Activated CD8-positive, alpha-beta T cell treated with anti-CD3 and anti-CD28 coated beads for 36 hours (primary cell): ENCODE measurements at regions not wholly inside any gene's neighbourhood (a gene's known extent, or its start where the extent isn't known, plus 50 kb on each side); places are given as distances from the start of the nearest gene placed in this dataset.

Source experiments
- ATAC-seq: fragments of 200-7000 bp; cut with Tn5 transposase; one replicate; pipeline ENCODE4 v1.10.0; 2021; ENCODE audit warnings: mild to moderate bottlenecking, moderate library complexity
- CTCF ChIA-PET: fragments of 350-600 bp; sonication (Branson Sonifier 250); formaldehyde crosslinking; loops from one replicate; lab custom pipeline; 2021; ENCODE audit warnings: antibody characterized with exemption; lab: Charles Lee
- POLR2A ChIA-PET: fragments of 350-600 bp; sonication (Branson Sonifier 250); formaldehyde crosslinking; loops from one replicate; lab custom pipeline; 2021; ENCODE audit warnings: antibody characterized with exemption; lab: Charles Lee
- DNase-seq: peaks from one replicate; pipeline ENCODE4 v3.0.0-alpha.2; 2020
- H3K27ac Mint-ChIP-seq: one replicate; pipeline ENCODE4 v1.8.0; 2021; ENCODE audit warnings: mild to moderate bottlenecking, mixed read lengths
- H3K27me3 Mint-ChIP-seq: one replicate; pipeline ENCODE4 v1.8.0; 2021; ENCODE audit warnings: mixed read lengths
- H3K36me3 Mint-ChIP-seq: one replicate; pipeline ENCODE4 v1.8.0; 2021; ENCODE audit warnings: low read depth, mixed read lengths
- H3K4me1 Mint-ChIP-seq: one replicate; pipeline ENCODE4 v1.8.0; 2021; ENCODE audit warnings: low read depth, mixed read lengths
- H3K4me3 Mint-ChIP-seq: one replicate; pipeline ENCODE4 v1.8.0; 2021; ENCODE audit warnings: mild to moderate bottlenecking, moderate library complexity, mixed read lengths
- H3K9me3 Mint-ChIP-seq: one replicate; pipeline ENCODE4 v1.8.0; 2021; ENCODE audit warnings: mixed read lengths
- CTCF ChIP-seq: fragments of 200-600 bp; IDR thresholded peaks from one replicate; pipeline ENCODE4 v1.8.0; 2022; ENCODE audit warnings: antibody characterized with exemption, mild to moderate bottlenecking
- intact Hi-C: fragments of 100-400 bp; cut with micrococcal nuclease; formaldehyde crosslinking; loops from one replicate; pipeline ENCODE4 v1.10.0; 2022

GRCh38 chr3:191781044-191781443 is 320.1 kb downstream of the PYDC2 start:
- no peak overlapping the region for H3K27ac Mint-ChIP-seq
- no peaks in the 10 kb centered on the region for H3K36me3 Mint-ChIP-seq
- no peak for ATAC-seq
- POLR2A ChIA-PET = no interaction called here
- intact Hi-C loops = no loop called here
- H3K4me3 Mint-ChIP-seq = no peak overlapping the region
- TF ChIP-seq CTCF = no peak
- CTCF ChIA-PET = no interaction called here
- H3K27me3 Mint-ChIP-seq = no peaks in the 10 kb centered on the region
- H3K9me3 Mint-ChIP-seq = peaks cover 10% of the 10 kb centered on the region
- no peaks in the 10 kb centered on the region for H3K4me1 Mint-ChIP-seq
- DNase-seq = no peak

GRCh38 chr3:191783024-191783423 is 322.1 kb downstream of the PYDC2 start:
- ChIA-PET CTCF (no interaction called here), POLR2A (no interaction called here)
- no peaks in the 10 kb centered on the region for H3K4me1 Mint-ChIP-seq
- DNase-seq = no peak
- H3K4me3 Mint-ChIP-seq = no peak overlapping the region
- H3K9me3 Mint-ChIP-seq = peaks cover 3% of the 10 kb centered on the region
- H3K27ac Mint-ChIP-seq = no peak overlapping the region
- ATAC-seq = no peak
- intact Hi-C loops = no loop called here
- TF ChIP-seq CTCF = no peak
- no peaks in the 10 kb centered on the region for H3K36me3 Mint-ChIP-seq
- no peaks in the 10 kb centered on the region for H3K27me3 Mint-ChIP-seq

- TF ChIP-seq CTCF = no peak
- no peaks in the 10 kb centered on the region for H3K36me3 Mint-ChIP-seq
- no peak for ATAC-seq
- DNase-seq = no peak
- POLR2A ChIA-PET = no interaction called here
- H3K9me3 Mint-ChIP-seq = peaks cover 5% of the 10 kb centered on the region
- H3K27ac Mint-ChIP-seq = no peak overlapping the region
- CTCF ChIA-PET = no interaction called here
- H3K4me3 Mint-ChIP-seq = no peak overlapping the region
- intact Hi-C loops = no loop called here
- no peaks in the 10 kb centered on the region for H3K27me3 Mint-ChIP-seq
- H3K4me1 Mint-ChIP-seq = no peaks in the 10 kb centered on the region
Measured at GRCh38 chr3:191790934-191791333, 330.0 kb downstream of the PYDC2 start.

GRCh38 chr3:191792580-191792979 is 331.6 kb downstream of the PYDC2 start:
- ATAC-seq (no peak), DNase-seq (no peak)
- H3K36me3 Mint-ChIP-seq = no peaks in the 10 kb centered on the region
- H3K4me3 Mint-ChIP-seq = no peak overlapping the region
- peaks cover 5% of the 10 kb centered on the region for H3K9me3 Mint-ChIP-seq
- intact Hi-C loops = no loop called here
- no peaks in the 10 kb centered on the region for H3K4me1 Mint-ChIP-seq
- POLR2A ChIA-PET = no interaction called here
- no peaks in the 10 kb centered on the region for H3K27me3 Mint-ChIP-seq
- no peak for TF ChIP-seq CTCF
- CTCF ChIA-PET = interaction anchor here (1.2 kb wide), 1 partner anchor 13 kb away, joined by 3 read pairs; no protein-coding TSS in a partner anchor
- no peak overlapping the region for H3K27ac Mint-ChIP-seq

GRCh38 chr3:191795196-191795595 is 334.2 kb downstream of the PYDC2 start:
- Mint-ChIP-seq H3K9me3 (peaks cover 1% of the 10 kb centered on the region), H3K36me3 (no peaks in the 10 kb centered on the region), H3K4me3 (no peak overlapping the region), H3K4me1 (no peaks in the 10 kb centered on the region), H3K27me3 (no peaks in the 10 kb centered on the region), H3K27ac (no peak overlapping the region)
- TF ChIP-seq CTCF = no peak
- POLR2A ChIA-PET = no interaction called here
- intact Hi-C loops = no loop called here
- DNase-seq (no peak), ATAC-seq (no peak)
- CTCF ChIA-PET = no interaction called here
